SK-N-SH treated with all-trans-retinoic acid at 6 μM for 48 hours (cell line): ENCODE measurements at regions not wholly inside any gene's neighbourhood (a gene's known extent, or its start where the extent isn't known, plus 50 kb on each side); places are given as distances from the start of the nearest gene placed in this dataset.

Experiments
- ATAC-seq: fragments of 200-7000 bp; cut with Tn5 transposase; 3 replicates; pipeline ENCODE4 v1.9.1; 2020; ENCODE audit warnings: mild to moderate bottlenecking, moderate library complexity
- BACH2 ChIP-seq: fragments of 250-450 bp; sonication (Bioruptor Pico); IDR thresholded peaks from 2 replicates; pipeline ENCODE4 v1.9.0; 2021; ENCODE audit warnings: mild to moderate bottlenecking, borderline replicate concordance
- CREB5 ChIP-seq: fragments of 250-450 bp; sonication (Bioruptor Pico); IDR thresholded peaks from 2 replicates; pipeline ENCODE4 v1.5.1; 2020; ENCODE audit warnings: low read depth, mild to moderate bottlenecking, moderate library complexity
- CSRNP3 ChIP-seq: fragments of 250-450 bp; sonication (Bioruptor Pico); IDR thresholded peaks from 2 replicates; pipeline ENCODE4 v1.5.1; 2021; ENCODE audit warnings: mild to moderate bottlenecking, moderate library complexity
- ESRRG ChIP-seq: fragments of 250-450 bp; sonication (Bioruptor Pico); IDR thresholded peaks from 2 replicates; pipeline ENCODE4 v1.6.1; 2021; ENCODE audit warnings: mild to moderate bottlenecking
- ISL1 ChIP-seq: fragments of 250-450 bp; sonication (Bioruptor Pico); IDR thresholded peaks from 2 replicates; pipeline ENCODE4 v2.1.2; 2022; ENCODE audit warnings: mild to moderate bottlenecking, moderate library complexity
- OSR1 ChIP-seq: fragments of 250-450 bp; sonication (Bioruptor Pico); IDR thresholded peaks from 2 replicates; pipeline ENCODE4 v1.8.0; 2022; ENCODE audit warnings: moderate library complexity, mild to moderate bottlenecking, inconsistent platforms
- PATZ1 ChIP-seq: fragments of 250-450 bp; sonication (Bioruptor Pico); IDR thresholded peaks from 2 replicates; pipeline ENCODE4 v1.8.0; 2020; ENCODE audit warnings: mild to moderate bottlenecking, moderate library complexity, borderline replicate concordance
- POU6F1 ChIP-seq: fragments of 250-450 bp; sonication (Bioruptor Pico); IDR thresholded peaks from 2 replicates; pipeline ENCODE4 v1.8.0; 2021; ENCODE audit warnings: low read depth, mild to moderate bottlenecking, moderate library complexity, borderline replicate concordance
- PPARA ChIP-seq: fragments of 250-450 bp; sonication (Bioruptor Pico); IDR thresholded peaks from 2 replicates; pipeline ENCODE4 v1.5.0; 2020; ENCODE audit warnings: mild to moderate bottlenecking, borderline replicate concordance
- RARB ChIP-seq: fragments of 250-450 bp; sonication (Bioruptor Pico); IDR thresholded peaks from 2 replicates; pipeline ENCODE4 v1.8.0; 2021; ENCODE audit warnings: mild to moderate bottlenecking, moderate library complexity
- TCF4 ChIP-seq: fragments of 250-450 bp; sonication (Bioruptor Pico); IDR thresholded peaks from 2 replicates; pipeline ENCODE4 v1.8.0; 2021; ENCODE audit warnings: mild to moderate bottlenecking, moderate library complexity, borderline replicate concordance
- TSHZ2 ChIP-seq: fragments of 250-450 bp; sonication (Bioruptor Pico); IDR thresholded peaks from 2 replicates; pipeline ENCODE4 v1.5.0; 2020; ENCODE audit warnings: mild to moderate bottlenecking, moderate library complexity
- ZC3H10 ChIP-seq: fragments of 250-450 bp; sonication (Bioruptor Pico); IDR thresholded peaks from 2 replicates; pipeline ENCODE4 v1.5.1; 2021; ENCODE audit warnings: mild to moderate bottlenecking, moderate library complexity
- ZFP3 ChIP-seq: fragments of 250-450 bp; sonication (Bioruptor Pico); IDR thresholded peaks from 2 replicates; pipeline ENCODE4 v1.5.0; 2020; ENCODE audit warnings: mild to moderate bottlenecking, moderate library complexity
- ZFP30 ChIP-seq: fragments of 450-650 bp; formaldehyde crosslinking; IDR thresholded peaks from 2 replicates; pipeline ENCODE4 v1.5.0; 2022; ENCODE audit warnings: mild to moderate bottlenecking, moderate library complexity
- ZNF70 ChIP-seq: fragments of 450-650 bp; formaldehyde crosslinking; IDR thresholded peaks from 2 replicates; pipeline ENCODE4 v1.5.0; 2020; ENCODE audit warnings: mild to moderate bottlenecking, moderate library complexity
- ZNF8 ChIP-seq: fragments of 450-650 bp; formaldehyde crosslinking; IDR thresholded peaks from 2 replicates; pipeline ENCODE4 v1.5.0; 2020; ENCODE audit warnings: mild to moderate bottlenecking, moderate library complexity

- ATAC-seq: peak; percentile 92
- no peak for TF ChIP-seq ZFP30 (CRISPR knock-in tag)
- peak; percentile 95 for TF ChIP-seq ISL1 (CRISPR knock-in tag)
- peak; percentile 77; the same call in 1 of the 2 replicates for TF ChIP-seq PATZ1 (CRISPR knock-in tag)
- TF ChIP-seq ZFP3 (CRISPR knock-in tag): peak; percentile 36; the same call in 1 of the 2 replicates
These were observed 382.2 kb upstream of the TLE4 start for GRCh38 chr9:79189511-79189924.

GRCh38 chr9:79193001-79193400 is 378.8 kb upstream of the TLE4 start:
- TF ChIP-seq ZNF70 (CRISPR knock-in tag) (no peak), POU6F1 (CRISPR knock-in tag) (no peak), TCF4 (CRISPR knock-in tag) (no peak), ISL1 (CRISPR knock-in tag) (0 out of 2 replicates have a peak, but pooled peaks have one; percentile 12), CREB5 (CRISPR knock-in tag) (no peak)
- TF ChIP-seq, all 23 proteins: peak for 1
- ATAC-seq: no peak

- TF ChIP-seq ZC3H10 (no peak), ESRRG (CRISPR knock-in tag) (no peak), ZNF8 (CRISPR knock-in tag) (no peak), POU6F1 (CRISPR knock-in tag) (no peak), RARB (CRISPR knock-in tag) (no peak), CREB5 (CRISPR knock-in tag) (no peak), CSRNP3 (CRISPR knock-in tag) (no peak), OSR1 (CRISPR knock-in tag) (no peak), TSHZ2 (no peak), BACH2 (CRISPR knock-in tag) (no peak), PPARA (no peak)
- no peak for ATAC-seq
These were observed 378.1 kb upstream of the TLE4 start for GRCh38 chr9:79193501-79194223.
